Breast epithelium (tissue), 4 donors: ENCODE measurements at regions not wholly inside any gene's neighbourhood (a gene's known extent, or its start where the extent isn't known, plus 50 kb on each side); places are given as distances from the start of the nearest gene placed in this dataset.

ENCODE experiments used
- DNase-seq, 2 donors: peaks; one replicate each; pipeline ENCODE4 v3.0.0-alpha.2; 2019; ENCODE audit warnings: low spot score in 2 of 2
- H3K27ac ChIP-seq, 2 donors: fragments of 200-600 bp; sonication (generic) in 1 of 2; one replicate each; pipeline ENCODE4 v1.5.1; 2016 to 2019; ENCODE audit warnings: mild to moderate bottlenecking in 1 of 2
- H3K27me3 ChIP-seq, 2 donors: fragments of 200-600 bp; sonication (generic) in 1 of 2; one replicate each; pipeline versions ENCODE4 v1.5.1 to v1.6.0; 2017 to 2019; ENCODE audit warnings: control low read depth in 1 of 2, mild to moderate bottlenecking in 1 of 2
- H3K36me3 ChIP-seq: fragments of 200-600 bp; one replicate; pipeline ENCODE4 v1.5.1; 2019
- H3K4me1 ChIP-seq, 2 donors: fragments of 200-600 bp; sonication (generic); one replicate each; pipeline ENCODE4 v1.5.1; 2016 to 2019; ENCODE audit warnings: control low read depth in 1 of 2
- H3K4me3 ChIP-seq, 3 donors: fragments of 200-600 bp; sonication (generic); 1 replicate in 2 of 3; 2 replicates in 1 of 3; pipeline ENCODE4 v1.5.1; 2016 to 2019; ENCODE audit warnings: mild to moderate bottlenecking in 3 of 3, moderate library complexity in 2 of 3
- H3K9me3 ChIP-seq, 2 donors: fragments of 200-600 bp; sonication (generic) in 1 of 2; one replicate each; pipeline ENCODE4 v1.5.1; 2016 to 2019; ENCODE audit warnings: control low read depth in 1 of 2
- CTCF ChIP-seq, 3 donors: fragments of 450-650 bp; IDR thresholded peaks; one replicate each; pipeline ENCODE4 v1.5.1; 2016 to 2017; ENCODE audit warnings: antibody characterized with exemption in 3 of 3, mild to moderate bottlenecking in 3 of 3, moderate library complexity in 3 of 3
- POLR2A ChIP-seq: fragments of 450-650 bp; IDR thresholded peaks from one replicate; pipeline ENCODE4 v1.6.1; 2016; ENCODE audit warnings: antibody characterized with exemption, mild to moderate bottlenecking, moderate library complexity
- POLR2AphosphoS5 ChIP-seq, 3 donors: sonication (generic); formaldehyde crosslinking; IDR thresholded peaks; one replicate each; pipeline ENCODE4 v1.6.1; 2017; ENCODE audit warnings: antibody characterized with exemption in 3 of 3
- intact Hi-C: fragments of 100-400 bp; cut with DNase I; formaldehyde crosslinking; loops from one replicate; pipeline ENCODE4 v1.15.1; 2023; ENCODE audit warnings: low total_unique reads

DNA sequence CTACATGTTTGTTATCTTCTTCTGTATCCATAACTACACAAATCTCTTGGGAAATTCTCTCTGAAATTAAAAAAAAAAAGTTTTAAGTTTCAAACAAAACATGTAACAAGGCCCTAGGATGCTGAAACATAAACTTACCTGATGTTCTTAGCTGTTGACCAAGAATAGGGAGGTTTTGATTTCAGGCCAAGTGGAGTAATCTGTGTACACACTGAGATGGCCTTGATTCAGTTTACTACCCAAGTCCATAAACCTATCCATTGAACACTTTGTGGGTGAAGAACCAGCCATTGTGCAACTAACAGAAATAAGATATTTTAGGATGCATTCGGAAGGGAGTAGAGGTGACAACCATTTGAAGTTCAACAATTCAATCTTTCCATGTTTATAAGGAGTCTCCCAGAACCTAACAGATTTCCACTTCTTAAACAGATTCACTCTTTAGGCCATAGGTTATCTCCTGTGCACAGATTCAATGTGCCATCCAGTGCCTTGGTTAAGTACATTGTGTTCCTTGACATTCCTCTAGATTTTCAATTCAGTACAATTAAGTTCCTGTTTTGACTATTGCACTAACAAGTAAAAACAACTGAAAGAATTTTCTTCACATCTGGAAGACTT is 143.1 kb downstream of the CRPPA start:
- Histone ChIP-seq H3K9me3 (no peaks in the 10 kb centered on the region), H3K36me3 (no peaks in the 10 kb centered on the region), H3K27ac (no peak overlapping the region), H3K4me3 (no peak overlapping the region), H3K27me3 (no peaks in the 10 kb centered on the region), H3K4me1 (no peaks in the 10 kb centered on the region)
- intact Hi-C loops, result no loop called here
- DNase-seq, result no peak
- no peak for TF ChIP-seq POLR2AphosphoS5 (IDR thresholded peaks at IDR 0.05)
- TF ChIP-seq CTCF (IDR thresholded peaks at IDR 0.05), result no peak
- TF ChIP-seq POLR2A, result no peak

- Histone ChIP-seq H3K36me3 (no peaks in the 10 kb centered on the region), H3K4me1 (no peaks in the 10 kb centered on the region), H3K9me3 (no peaks in the 10 kb centered on the region), H3K4me3 (no peak overlapping the region), H3K27me3 (no peaks in the 10 kb centered on the region), H3K27ac (no peak overlapping the region)
- intact Hi-C loops, result no loop called here
- TF ChIP-seq CTCF (IDR thresholded peaks at IDR 0.05) (no peak), POLR2AphosphoS5 (IDR thresholded peaks at IDR 0.05) (no peak)
- no peak for DNase-seq
Observed at GRCh38 chr7:16271990-16272665, 149.2 kb downstream of the CRPPA start.

DNA sequence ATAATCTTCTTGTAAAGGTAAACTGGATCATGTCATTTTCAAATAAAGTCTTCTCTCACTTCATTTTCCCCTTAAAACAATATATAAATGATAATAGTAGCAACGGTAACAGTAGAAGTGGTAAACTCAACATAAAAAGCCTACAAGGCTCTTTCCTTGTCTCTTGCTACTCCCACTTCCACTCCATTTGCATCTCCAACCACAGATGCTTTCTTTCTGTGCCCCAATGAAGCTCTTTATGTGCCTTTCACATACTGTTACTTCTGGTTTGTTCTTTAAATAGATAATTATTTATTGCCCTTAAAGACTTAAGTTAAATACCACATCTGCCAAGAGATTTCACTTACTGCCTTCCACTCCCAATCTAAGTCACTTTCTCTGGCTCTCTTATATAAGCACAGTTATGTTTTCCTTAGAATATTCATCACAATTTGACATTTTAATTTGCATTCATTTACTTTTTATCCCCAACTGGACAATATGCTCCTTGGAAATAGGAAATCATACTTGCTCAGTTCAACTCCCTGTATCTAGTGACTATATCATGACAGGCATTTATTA is 149.9 kb downstream of the CRPPA start:
- intact Hi-C loops, result no loop called here
- Histone ChIP-seq H3K27ac (no peak overlapping the region), H3K9me3 (no peaks in the 10 kb centered on the region), H3K4me3 (no peak overlapping the region), H3K27me3 (no peaks in the 10 kb centered on the region), H3K36me3 (no peaks in the 10 kb centered on the region), H3K4me1 (no peaks in the 10 kb centered on the region)
- DNase-seq, result no peak
- TF ChIP-seq POLR2AphosphoS5 (IDR thresholded peaks at IDR 0.05), result no peak
- no peak for TF ChIP-seq CTCF (IDR thresholded peaks at IDR 0.05)

GRCh38 chr7:16270844-16271243 is 150.5 kb downstream of the CRPPA start:
- no peak overlapping the region for H3K27ac ChIP-seq
- intact Hi-C loops, result no loop called here
- no peaks in the 10 kb centered on the region for H3K36me3 ChIP-seq
- no peak overlapping the region for H3K4me3 ChIP-seq
- no peaks in the 10 kb centered on the region for H3K9me3 ChIP-seq
- no peak for TF ChIP-seq POLR2A
- TF ChIP-seq CTCF (IDR thresholded peaks at IDR 0.05), result no peak
- TF ChIP-seq POLR2AphosphoS5 (IDR thresholded peaks at IDR 0.05), result no peak
- no peak for DNase-seq
- H3K27me3 ChIP-seq, result no peaks in the 10 kb centered on the region
- H3K4me1 ChIP-seq, result no peaks in the 10 kb centered on the region
